ENCODE measurements at regions not wholly inside any gene's neighbourhood (a gene's known extent, or its start where the extent isn't known, plus 50 kb on each side); places are given as distances from the start of the nearest gene placed in this dataset.

DNA sequence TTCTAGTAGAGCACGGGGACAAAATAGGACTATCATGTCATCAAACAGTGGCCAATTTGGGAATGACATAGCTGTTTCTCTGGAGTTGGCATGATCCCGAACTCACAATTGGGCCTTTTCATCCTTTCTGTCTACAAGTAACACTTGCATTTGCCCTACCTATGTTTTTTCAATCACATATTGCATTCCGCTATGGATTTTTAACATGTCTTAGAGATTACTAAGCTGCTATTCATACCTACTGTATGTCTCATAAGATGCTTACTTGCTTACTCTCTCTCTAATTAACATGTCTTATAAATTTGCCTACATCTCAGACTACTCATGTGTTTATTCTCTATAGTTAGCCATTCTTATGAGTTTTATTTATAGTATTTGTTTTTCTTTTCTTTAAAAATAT lies 341.2 kb upstream of the CTNND2 start:
- H2BK20ac ChIP-seq (ENCODE audit: low read length), result no peak overlapping the region
- no peak overlapping the region for H4K8ac ChIP-seq (ENCODE audit: extremely low read depth, insufficient read depth, low read length)
- no peak overlapping the region for H2AFZ ChIP-seq (ENCODE audit: low read length)
- no peak overlapping the region for H2AK5ac ChIP-seq (ENCODE audit: low read depth, low read length)
- no peak overlapping the region for H3K14ac ChIP-seq (ENCODE audit: insufficient read length)
- no peak overlapping the region for H2BK120ac ChIP-seq (replicated peaks; ENCODE audit: low read depth, low read length)
- no peak overlapping the region for H3K4me3 ChIP-seq (ENCODE audit: extremely low read depth in 1 of 4, insufficient read depth in 2 of 4, low read depth in 3 of 4, low read length in 4 of 4)
- ChIA-PET POLR2A (ENCODE audit: partially characterized antibody) (no interaction called here), CTCF (ENCODE audit: partially characterized antibody) (interaction anchor here (0.6 kb wide), 1 partner anchor 122 kb away, joined by 3 read pairs; no protein-coding TSS in a partner anchor)
- WGBS, 2 experiments (ENCODE audit: extremely low coverage in 1 of 2, insufficient coverage in 1 of 2, insufficient read length in 1 of 2, insufficient replicate concordance in 2 of 2, low coverage in 1 of 2, low lambda C conversion rate in 2 of 2, missing lambda C conversion rate in 1 of 2), result 92% methylated on average over 3 of the region's 3 CpGs; no CpG with 5 or more reads in 1 of the 2 experiments
- no peaks in the 10 kb centered on the region for H3K79me1 ChIP-seq (ENCODE audit: low read depth, low read length)
- no peak overlapping the region for H2BK5ac ChIP-seq (ENCODE audit: low read depth, low read length)
- H3K23ac ChIP-seq (ENCODE audit: insufficient read length), result no peak overlapping the region
- H3K18ac ChIP-seq (ENCODE audit: extremely low read depth, low read length), result no peak overlapping the region
- no peak overlapping the region for H2BK12ac ChIP-seq (ENCODE audit: low read depth, low read length)
- H3K27me3 ChIP-seq (replicated peaks in 1 of 4; ENCODE audit: control insufficient read depth in 3 of 4, extremely low read depth in 1 of 4, insufficient read depth in 3 of 4, low read length in 3 of 4), result peaks cover 0 to 3% (median 2%) of the 10 kb centered on the region in 4 experiments; a peak in 4 of 7 replicates
- H4K5ac ChIP-seq (ENCODE audit: insufficient read length, low read depth, low read length), result no peak overlapping the region
- H3K79me2 ChIP-seq (ENCODE audit: control insufficient read depth in 1 of 2, insufficient read depth in 2 of 2, low read length in 2 of 2), result no peaks in the 10 kb centered on the region
- no peak overlapping the region for H3K4me2 ChIP-seq (ENCODE audit: insufficient read depth in 1 of 2, low read depth in 2 of 2, low read length in 2 of 2)
- H3K4me1 ChIP-seq (replicated peaks in 1 of 4; ENCODE audit: control insufficient read depth in 3 of 4, insufficient read depth in 4 of 4, low read length in 3 of 4), result peaks cover 0 to 2% (median 0%) of the 10 kb centered on the region in 4 experiments; a peak in 1 of 7 replicates
- no peaks in the 10 kb centered on the region for H3K9me3 ChIP-seq (ENCODE audit: insufficient read depth in 2 of 2, low read depth in 1 of 2, low read length in 1 of 2)
- no peak overlapping the region for H3K56ac ChIP-seq (replicated peaks; ENCODE audit: insufficient read length, low read depth, low read length)
- H3K9ac ChIP-seq (replicated peaks in 1 of 4; ENCODE audit: extremely low read depth in 1 of 4, low read depth in 3 of 4, low read length in 3 of 4), result no peak overlapping the region
- FAIRE-seq, result no peak
- H4K20me1 ChIP-seq (replicated peaks in 1 of 2; ENCODE audit: control insufficient read depth in 1 of 2, insufficient read depth in 2 of 2, low read length in 2 of 2), result no peaks in the 10 kb centered on the region
- no peak overlapping the region for H4K91ac ChIP-seq (replicated peaks; ENCODE audit: insufficient read length, low read length)
- H3K27ac ChIP-seq (ENCODE audit: low read depth, low read length), result no peak overlapping the region
- no peak for DNase-seq (ENCODE audit: low read depth in 1 of 2, low spot score in 2 of 2)
- TF ChIP-seq CHD2 (IDR thresholded peaks at IDR 0.05; ENCODE audit: low read length), result no peak
- H2BK15ac ChIP-seq (ENCODE audit: low read length), result no peak overlapping the region
- H3K23me2 ChIP-seq (ENCODE audit: low read depth, low read length), result no peaks in the 10 kb centered on the region
- no peak overlapping the region for H3K4ac ChIP-seq (replicated peaks; ENCODE audit: insufficient read length, low read depth, low read length)
- no peaks in the 10 kb centered on the region for H3K36me3 ChIP-seq (ENCODE audit: control insufficient read depth in 2 of 4, insufficient read depth in 4 of 4, low read length in 3 of 4)

Data from H1 (cell line).